ENCODE measurements at regions not wholly inside any gene's neighbourhood (a gene's known extent, or its start where the extent isn't known, plus 50 kb on each side); places are given as distances from the start of the nearest gene placed in this dataset.

- peaks cover 9% of the 10 kb centered on the region for H3K27me3 Mint-ChIP-seq (ENCODE audit: low read depth)
- peaks cover 51% of the 10 kb centered on the region for H3K36me3 Mint-ChIP-seq
- no peak overlapping the region for H3K27ac Mint-ChIP-seq
- no peak for TF ChIP-seq TEAD1 (CRISPR knock-in tag; IDR thresholded peaks at IDR 0.05)
- TF ChIP-seq MXD4 (CRISPR knock-in tag; IDR thresholded peaks at IDR 0.05; ENCODE audit: borderline replicate concordance): no peak
- no peak for TF ChIP-seq ZMAT4 (CRISPR knock-in tag; IDR thresholded peaks at IDR 0.05)
- ChIA-PET POLR2A (no interaction called here), CTCF (no interaction called here)
- H3K4me1 Mint-ChIP-seq: no peaks in the 10 kb centered on the region
- peaks cover 73% of the 10 kb centered on the region for H3K9me3 Mint-ChIP-seq
- DNase-seq (ENCODE audit: low spot score) (no peak), ATAC-seq (no peak)
- H3K4me3 Mint-ChIP-seq: no peak overlapping the region
Measured at GRCh38 chr4:11543706-11544105, 115.0 kb upstream of the HS3ST1 start.

GRCh38 chr4:11542952-11543351, 114.3 kb upstream of the HS3ST1 start:
- Mint-ChIP-seq H3K9me3 (peaks cover 72% of the 10 kb centered on the region), H3K27ac (no peak overlapping the region), H3K4me3 (no peak overlapping the region), H3K36me3 (peaks cover 51% of the 10 kb centered on the region), H3K27me3 (ENCODE audit: low read depth) (peaks cover 9% of the 10 kb centered on the region), H3K4me1 (no peaks in the 10 kb centered on the region)
- DNase-seq (ENCODE audit: low spot score): no peak
- ChIA-PET POLR2A (no interaction called here), CTCF (no interaction called here)
- no peak for ATAC-seq
- TF ChIP-seq CBFB (CRISPR knock-in tag; IDR thresholded peaks at IDR 0.05; ENCODE audit: low read depth) (no peak), MXD4 (CRISPR knock-in tag; IDR thresholded peaks at IDR 0.05; ENCODE audit: borderline replicate concordance) (no peak), ATF6 (CRISPR knock-in tag; IDR thresholded peaks at IDR 0.05) (no peak), TP53 (CRISPR knock-in tag; IDR thresholded peaks at IDR 0.05) (no peak), ZNF423 (CRISPR knock-in tag; IDR thresholded peaks at IDR 0.05) (no peak), KAT7 (CRISPR knock-in tag; IDR thresholded peaks at IDR 0.05; ENCODE audit: borderline replicate concordance) (no peak), CTCF (IDR thresholded peaks at IDR 0.05) (no peak)

GRCh38 chr4:11537846-11538245, 109.2 kb upstream of the HS3ST1 start:
- H3K36me3 Mint-ChIP-seq: peaks cover 45% of the 10 kb centered on the region
- ChIA-PET CTCF (no interaction called here), POLR2A (no interaction called here)
- no peak for TF ChIP-seq NR2C2 (CRISPR knock-in tag; IDR thresholded peaks at IDR 0.05)
- TF ChIP-seq SOX15 (CRISPR knock-in tag; IDR thresholded peaks at IDR 0.05): no peak
- no peak for TF ChIP-seq SP1 (CRISPR knock-in tag; conservative IDR thresholded peaks at IDR 0.05)
- no peak for ATAC-seq
- H3K4me3 Mint-ChIP-seq: no peak overlapping the region
- H3K27ac Mint-ChIP-seq: no peak overlapping the region
- peaks cover 3% of the 10 kb centered on the region for H3K27me3 Mint-ChIP-seq (ENCODE audit: low read depth)
- H3K4me1 Mint-ChIP-seq: peaks cover 4% of the 10 kb centered on the region
- H3K9me3 Mint-ChIP-seq: peaks cover 57% of the 10 kb centered on the region
- no peak for DNase-seq (ENCODE audit: low spot score)

- CTCF ChIA-PET: no interaction called here
- DNase-seq (ENCODE audit: low spot score) (no peak), ATAC-seq (no peak)
- Mint-ChIP-seq H3K27me3 (ENCODE audit: low read depth) (peaks cover 3% of the 10 kb centered on the region), H3K4me1 (peaks cover 4% of the 10 kb centered on the region), H3K27ac (no peak overlapping the region), H3K36me3 (peaks cover 43% of the 10 kb centered on the region), H3K9me3 (peaks cover 58% of the 10 kb centered on the region), H3K4me3 (no peak overlapping the region)
- POLR2A ChIA-PET: no interaction called here
- TF ChIP-seq E2F5 (CRISPR knock-in tag; IDR thresholded peaks at IDR 0.05): no peak
- TF ChIP-seq ESRRA (CRISPR knock-in tag; IDR thresholded peaks at IDR 0.05; ENCODE audit: borderline replicate concordance): no peak
- no peak for TF ChIP-seq ZNF423 (CRISPR knock-in tag; IDR thresholded peaks at IDR 0.05)
- no peak for TF ChIP-seq PRRX2 (CRISPR knock-in tag; IDR thresholded peaks at IDR 0.05)
- TF ChIP-seq PREB (CRISPR knock-in tag; IDR thresholded peaks at IDR 0.05; ENCODE audit: borderline replicate concordance): no peak
- no peak for TF ChIP-seq EMX1 (CRISPR knock-in tag; IDR thresholded peaks at IDR 0.05)
- no peak for TF ChIP-seq TCF7 (CRISPR knock-in tag; IDR thresholded peaks at IDR 0.05; ENCODE audit: low read depth)
- no peak for TF ChIP-seq TEAD4 (CRISPR knock-in tag; IDR thresholded peaks at IDR 0.05)
- no peak for TF ChIP-seq KAT7 (CRISPR knock-in tag; IDR thresholded peaks at IDR 0.05; ENCODE audit: borderline replicate concordance)
- no peak for TF ChIP-seq E2F4 (CRISPR knock-in tag; IDR thresholded peaks at IDR 0.05; ENCODE audit: borderline replicate concordance, low read depth)
- TF ChIP-seq GABPB1 (CRISPR knock-in tag; IDR thresholded peaks at IDR 0.05): no peak
- TF ChIP-seq TP53 (CRISPR knock-in tag; IDR thresholded peaks at IDR 0.05): no peak
- no peak for TF ChIP-seq ZNF232 (CRISPR knock-in tag; IDR thresholded peaks at IDR 0.05)
- TF ChIP-seq E2F1 (CRISPR knock-in tag; IDR thresholded peaks at IDR 0.05): no peak
Measured at GRCh38 chr4:11535333-11535732, 106.6 kb upstream of the HS3ST1 start.
